Activated CD4-positive, alpha-beta T cell treated with anti-CD3 and anti-CD28 coated beads for 24 hours (primary cell): ENCODE measurements at regions not wholly inside any gene's neighbourhood (a gene's known extent, or its start where the extent isn't known, plus 50 kb on each side); places are given as distances from the start of the nearest gene placed in this dataset.

ENCODE experiments used
- DNase-seq, 2 donors: peaks; one replicate each; pipeline ENCODE4 v3.0.0-alpha.2; 2020; ENCODE audit warnings: low read depth in 2 of 2

DNA sequence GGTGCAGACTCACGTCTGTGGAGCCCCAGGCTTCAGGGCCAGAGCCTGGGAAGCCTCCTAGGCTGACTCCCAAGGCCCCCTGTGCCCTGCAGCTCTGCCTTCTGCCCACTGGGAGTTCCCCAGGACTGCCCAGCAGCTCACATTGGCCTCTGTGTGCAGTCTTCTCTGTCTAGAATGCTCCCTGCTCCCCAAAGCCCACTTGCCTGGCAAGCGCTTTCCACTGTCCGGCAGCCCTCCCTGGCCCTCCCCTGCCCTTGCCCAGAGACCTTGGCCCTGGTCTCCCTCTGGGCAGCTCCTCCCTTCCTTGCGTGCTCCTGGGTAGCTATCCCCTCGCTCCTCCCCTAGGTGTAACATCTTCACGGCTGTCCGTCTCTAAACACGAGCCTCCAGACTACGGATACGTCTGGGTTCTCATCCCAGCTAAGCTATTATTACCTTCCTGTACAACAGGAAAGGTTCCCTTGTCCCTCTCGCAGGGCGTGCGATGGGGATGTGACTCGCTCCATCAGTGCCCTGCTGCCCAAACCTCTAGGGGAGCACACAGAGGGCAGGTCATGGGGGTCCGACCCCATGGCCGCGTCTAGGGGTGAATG, 325.5 kb upstream of the RTL1 start:
- DNase-seq = no peak

DNA sequence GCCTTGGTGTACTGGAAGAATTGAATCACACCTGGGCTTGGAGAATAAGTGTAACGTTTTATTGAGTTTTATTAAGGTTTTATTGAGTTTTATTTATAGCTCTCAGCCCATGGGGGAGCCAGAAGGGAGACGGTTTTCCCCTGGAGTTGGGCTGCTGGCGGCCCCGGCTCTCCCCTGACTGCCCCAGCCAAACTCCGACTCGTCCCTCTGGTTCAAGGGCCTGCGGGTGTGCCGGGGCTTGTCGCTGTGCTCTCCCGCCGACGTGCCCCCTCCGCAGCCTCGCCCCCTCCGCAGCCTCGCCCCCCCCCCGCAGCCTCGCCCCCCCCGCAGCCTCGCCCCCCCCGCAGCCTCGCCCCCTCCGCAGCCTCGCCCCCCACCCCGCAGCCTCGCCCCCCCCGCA, 326.1 kb upstream of the RTL1 start:
- no peak for DNase-seq

DNA sequence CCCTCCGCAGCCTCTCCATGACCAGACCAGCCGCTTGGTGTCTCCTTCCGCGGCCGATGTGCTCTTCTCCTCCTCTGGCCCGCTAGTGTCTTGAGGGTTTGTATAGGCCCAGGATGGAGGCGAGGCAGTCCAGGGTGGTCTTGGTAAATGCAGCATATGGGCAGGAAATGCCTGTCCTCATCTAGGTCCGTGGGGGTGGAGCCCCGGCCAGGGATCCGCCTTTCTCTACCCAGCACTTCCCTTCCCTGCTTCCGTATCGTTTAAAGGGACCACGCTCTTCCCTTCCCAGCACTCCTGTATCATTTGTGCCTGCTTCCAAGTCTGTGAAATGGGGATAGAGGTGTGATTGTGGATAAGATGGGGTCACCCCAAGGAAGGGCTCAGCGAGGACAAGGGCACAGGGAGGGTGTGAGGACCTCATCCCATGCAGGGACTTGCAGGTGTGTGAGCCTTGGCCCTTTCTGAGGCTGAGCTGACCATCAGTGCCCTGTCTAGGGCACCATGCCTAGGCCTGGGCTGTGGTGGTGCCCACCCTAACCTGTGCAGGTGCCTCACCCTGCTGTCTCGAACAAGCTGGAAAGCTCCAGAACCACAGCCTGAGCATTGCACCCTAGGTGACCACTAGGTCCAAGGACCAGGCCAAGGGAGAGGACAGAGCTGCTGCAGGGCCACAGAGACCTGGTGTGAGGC, 326.8 kb upstream of the RTL1 start:
- DNase-seq = no peak

DNA sequence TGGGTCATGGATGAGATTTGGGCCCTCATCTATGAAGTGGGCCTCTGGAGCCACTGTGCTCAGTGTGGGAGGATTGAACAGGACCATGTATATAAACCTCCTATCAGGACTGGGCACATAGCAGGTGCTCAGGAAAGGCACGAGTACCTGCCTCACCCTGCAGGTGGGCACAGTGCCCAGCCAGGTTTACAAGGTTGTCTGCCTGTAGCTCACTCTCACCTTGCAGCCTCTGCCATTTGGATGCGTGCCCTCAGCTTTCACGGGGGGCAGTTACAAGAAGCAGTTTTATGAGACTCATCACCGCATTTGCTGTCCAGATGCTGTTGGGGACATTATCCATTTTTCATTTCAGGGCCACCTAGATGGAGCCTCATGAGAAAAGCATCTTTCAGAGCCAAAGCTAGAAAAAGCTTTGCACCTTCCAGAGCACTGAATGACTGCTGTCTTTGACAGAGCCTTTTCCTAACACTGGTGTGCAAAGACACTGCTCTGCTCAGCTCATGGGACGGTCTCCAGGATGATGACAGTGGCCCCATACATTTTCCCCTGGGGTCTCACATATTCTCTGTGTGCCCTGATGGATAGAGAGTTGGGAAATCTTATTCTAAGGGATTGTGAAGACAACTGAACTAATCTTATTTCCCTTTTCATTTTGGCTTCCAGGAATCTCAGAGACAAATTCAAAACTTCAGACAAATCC, 327.5 kb upstream of the RTL1 start:
- DNase-seq = no peak

GRCh38 chr14:101231828-101232227, 328.3 kb upstream of the RTL1 start:
- no peak for DNase-seq

DNA sequence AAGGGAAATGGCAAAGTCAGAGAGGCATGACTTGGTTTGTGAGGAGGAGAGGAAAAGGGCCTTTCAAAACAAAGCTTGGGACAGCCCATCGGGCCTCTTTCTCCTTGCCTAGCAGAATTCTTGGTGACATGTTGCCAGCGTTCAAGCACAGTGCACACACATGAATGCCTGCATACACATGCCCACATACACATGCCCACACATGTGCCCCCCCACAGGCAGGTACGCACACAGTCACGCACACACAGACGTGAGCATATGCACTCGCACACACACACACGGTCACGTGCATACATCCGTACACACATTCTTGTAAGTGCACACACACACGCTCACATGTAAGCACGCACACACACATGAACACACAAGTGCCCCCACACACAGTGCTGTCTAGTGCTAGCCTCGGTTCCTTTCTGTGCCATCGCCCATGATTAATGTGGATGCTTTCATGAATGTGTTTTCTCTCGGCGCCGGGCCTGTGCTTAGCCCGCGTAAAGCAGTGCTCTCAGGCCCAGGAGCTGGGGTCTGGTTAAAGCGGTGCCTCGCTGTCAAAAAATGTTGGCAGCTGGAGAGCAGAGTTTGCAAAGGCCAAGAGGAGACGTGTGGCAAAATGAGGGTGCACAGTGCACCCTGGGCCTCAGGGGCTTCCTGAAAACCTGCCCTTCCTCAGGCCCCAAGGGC, 328.8 kb upstream of the DIO3 start:
- no peak for DNase-seq

GRCh38 chr14:101233021-101233366, 328.3 kb upstream of the DIO3 start:
- no peak for DNase-seq

GRCh38 chr14:101233391-101233790, 327.9 kb upstream of the DIO3 start:
- no peak for DNase-seq

DNA sequence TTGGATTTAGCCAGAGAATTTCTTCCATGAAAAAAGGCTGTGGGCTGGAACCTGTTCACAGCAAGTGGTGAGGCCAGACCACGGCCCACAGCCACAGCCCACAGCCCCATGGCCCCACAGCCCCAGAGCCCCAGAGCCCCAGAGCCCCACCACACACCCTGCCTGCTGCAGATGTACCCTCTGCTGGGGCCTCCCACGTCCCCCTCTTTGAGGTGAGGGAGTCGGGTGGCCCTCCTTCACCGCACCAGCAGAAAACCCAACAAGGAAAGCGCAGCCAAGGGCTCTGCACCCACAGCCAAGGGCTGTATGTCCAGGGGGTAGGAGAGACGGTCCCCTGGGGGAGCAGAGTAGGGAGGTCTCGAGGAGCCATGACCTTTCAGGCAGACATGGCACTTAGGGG, 327.5 kb upstream of the DIO3 start:
- DNase-seq = no peak

DNA sequence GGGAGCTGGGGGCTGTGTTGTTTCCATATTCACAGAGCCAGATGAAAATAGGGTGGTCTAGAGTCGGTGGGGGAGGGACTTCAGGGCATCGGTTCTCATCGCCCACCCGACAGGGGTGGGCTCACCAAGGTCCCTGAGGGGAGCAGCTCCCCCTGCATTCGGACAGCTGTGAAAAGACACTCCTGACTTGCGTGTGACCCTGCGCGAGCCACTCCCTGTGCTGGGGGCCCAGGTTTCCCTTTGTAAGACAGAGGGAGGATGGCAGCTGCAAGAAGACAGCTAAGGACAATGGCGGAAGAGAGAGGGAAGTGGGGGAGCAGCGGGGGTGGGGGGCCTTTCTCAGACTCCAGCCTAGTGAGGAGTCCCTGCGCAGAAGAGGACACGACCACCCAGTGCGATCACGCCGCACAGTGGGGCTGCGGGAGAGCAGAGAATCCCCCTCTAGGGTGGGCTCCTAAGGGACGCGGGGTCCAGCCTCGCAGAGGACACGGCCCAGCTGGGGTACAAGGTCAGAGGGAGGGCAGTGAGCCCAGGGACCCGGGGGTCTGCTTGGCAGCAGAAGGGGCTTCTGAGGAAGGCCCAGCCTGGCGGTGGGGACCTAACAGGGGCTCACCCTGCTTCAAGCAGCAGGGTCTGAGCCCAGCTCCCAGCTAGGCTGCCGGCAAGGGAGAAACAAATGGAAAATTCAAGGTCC, 326.9 kb upstream of the DIO3 start:
- no peak for DNase-seq

- DNase-seq = no peak
These were observed 326.3 kb upstream of the DIO3 start for GRCh38 chr14:101234999-101235334.

DNA sequence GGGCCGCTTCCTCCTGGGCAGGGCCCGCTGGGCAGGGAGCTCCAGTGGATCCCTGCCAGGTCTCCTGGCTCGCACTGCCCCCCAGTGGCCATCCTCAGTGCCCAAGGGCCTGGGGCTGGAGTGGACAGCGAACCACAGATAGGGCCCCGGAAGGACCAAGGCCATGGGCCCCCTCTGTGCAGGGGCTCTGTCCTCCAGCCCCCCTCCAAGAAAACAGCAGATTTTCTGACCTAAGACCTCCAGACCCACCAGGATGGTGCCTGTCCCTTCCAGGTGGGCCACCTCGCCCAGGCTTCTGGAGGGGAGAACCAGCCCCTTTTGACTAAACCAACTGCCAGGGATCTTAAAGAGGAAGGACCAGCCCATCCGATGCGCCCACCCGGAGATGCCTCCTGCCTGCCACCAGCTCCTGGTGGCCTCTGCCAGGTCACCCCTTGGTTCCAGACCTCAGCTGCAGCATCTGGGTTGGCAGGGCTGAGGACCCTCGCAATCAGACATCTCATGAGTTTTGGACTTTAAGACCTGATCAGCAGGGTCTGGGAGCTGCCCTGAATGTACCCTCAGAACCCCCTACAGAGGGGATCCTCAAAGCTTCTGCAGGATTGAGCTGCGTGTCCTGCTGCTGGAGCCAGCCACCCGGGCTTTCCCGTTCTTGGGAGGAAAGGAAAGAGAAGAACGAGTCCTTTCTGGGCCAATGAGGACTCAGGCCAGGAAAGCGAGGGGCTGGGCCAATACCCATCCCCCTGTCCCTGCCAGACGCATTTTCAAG, 325.8 kb upstream of the DIO3 start:
- DNase-seq = peak; percentile 5 to 27

- no peak for DNase-seq
These were observed 324.6 kb upstream of the DIO3 start for GRCh38 chr14:101236496-101237251.

GRCh38 chr14:101237252-101237616, 324.1 kb upstream of the DIO3 start:
- no peak for DNase-seq

DNA sequence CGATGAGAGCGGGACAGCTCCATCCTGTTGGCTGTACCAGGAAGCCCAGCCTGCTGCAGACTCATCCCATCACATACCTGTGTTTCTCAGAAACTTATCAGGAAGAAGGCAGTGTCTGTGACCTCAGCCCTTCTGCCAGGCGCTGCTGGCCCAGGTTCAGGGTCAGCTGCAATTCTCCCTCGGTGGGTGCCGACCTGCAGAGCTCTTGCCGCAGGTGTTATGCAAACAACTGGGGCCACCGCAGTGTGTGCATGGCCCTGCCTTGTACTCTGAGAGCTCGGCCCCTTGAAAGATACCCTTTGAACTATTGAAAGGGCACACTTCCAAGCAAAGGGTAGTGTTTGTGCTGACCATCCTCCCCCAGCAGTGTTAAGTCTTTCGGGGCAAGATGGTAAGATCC, 322.2 kb upstream of the DIO3 start:
- DNase-seq = no peak

- no peak for DNase-seq
These were observed 320.1 kb upstream of the DIO3 start for GRCh38 chr14:101241147-101241546.

DNA sequence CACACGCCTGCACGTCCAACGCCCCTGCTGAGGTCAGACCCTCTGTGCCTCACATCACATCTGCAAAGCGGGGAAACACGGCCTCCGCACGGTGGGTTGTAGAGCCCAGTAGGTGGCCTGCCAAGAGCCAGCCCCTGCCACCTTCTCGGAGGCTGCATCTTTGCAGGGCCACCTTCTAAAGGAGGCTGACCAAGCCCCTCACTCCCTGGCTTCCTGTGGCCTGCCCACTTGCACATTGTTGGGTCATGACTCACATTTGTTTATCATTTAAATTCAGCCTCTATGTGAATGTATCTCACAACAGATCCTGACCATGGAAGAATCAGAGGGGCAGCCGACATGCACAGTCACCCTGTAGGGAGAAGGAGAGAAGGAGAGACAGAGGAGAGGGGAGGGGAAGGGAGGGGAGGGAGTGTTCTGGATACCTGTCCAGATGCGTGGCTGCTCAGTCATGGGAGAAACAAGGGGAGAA, 319.5 kb upstream of the DIO3 start:
- no peak for DNase-seq

DNA sequence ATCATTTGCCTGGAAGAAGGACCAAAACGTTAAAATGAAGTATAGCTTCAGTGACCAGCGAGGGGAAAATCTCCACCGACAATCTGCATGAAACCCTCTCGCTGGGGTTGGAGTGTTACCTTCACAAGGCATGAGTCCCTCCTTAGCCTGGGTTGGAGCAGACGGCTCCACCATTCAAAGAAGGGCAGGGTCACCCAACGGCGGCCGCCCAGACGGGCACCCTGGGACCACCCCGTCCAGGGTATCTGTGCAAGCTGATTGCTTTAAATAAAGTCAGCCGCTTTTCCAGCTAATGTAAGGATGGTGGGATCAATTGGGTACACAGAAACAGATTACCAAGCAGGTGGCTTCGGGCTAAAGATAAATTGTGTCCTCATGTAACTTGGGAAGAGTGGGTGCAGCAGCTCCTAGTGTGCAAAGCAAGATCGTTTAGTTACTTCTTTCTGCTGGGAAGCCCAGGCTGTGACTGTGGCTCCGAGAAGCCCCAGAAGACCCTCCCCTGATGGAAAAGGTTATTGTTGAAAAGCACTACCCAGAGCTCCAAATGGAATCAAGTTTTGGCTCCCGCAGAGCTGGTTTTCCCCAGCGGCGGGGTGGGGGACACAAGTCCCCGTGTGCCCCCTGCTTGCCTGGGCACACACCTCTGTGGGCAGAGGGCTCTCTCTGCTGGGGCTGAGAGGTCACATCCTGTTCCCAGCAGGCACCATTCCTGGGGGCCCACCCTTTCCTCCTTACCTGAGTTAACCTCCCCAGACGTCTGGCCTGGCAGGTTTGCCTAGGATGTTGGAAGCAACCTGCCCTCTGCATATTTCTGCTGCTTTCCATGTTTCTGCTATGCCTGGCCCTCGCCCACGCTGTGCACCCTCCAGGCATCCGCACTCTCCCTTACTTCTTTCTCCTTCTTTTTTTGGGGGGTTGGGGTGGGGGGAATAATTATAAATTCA, 318.6 kb upstream of the DIO3 start:
- no peak for DNase-seq

GRCh38 chr14:101243587-101244338, 317.5 kb upstream of the DIO3 start:
- DNase-seq = no peak
